Fibroblast of the aortic adventitia (primary cell): ENCODE measurements at regions not wholly inside any gene's neighbourhood (a gene's known extent, or its start where the extent isn't known, plus 50 kb on each side); places are given as distances from the start of the nearest gene placed in this dataset.

ENCODE experiments used
- DNase-seq: peaks from one replicate; pipeline ENCODE4 v3.0.0-alpha.2; 2010; ENCODE audit warnings: low read depth
- H3K4me3 ChIP-seq: 2 replicates; pipeline ENCODE4 v1.5.1; 2011; ENCODE audit warnings: low read depth, mild to moderate bottlenecking, control low read depth, low read length, moderate library complexity
- CTCF ChIP-seq: IDR thresholded peaks from 2 replicates; pipeline ENCODE4 v1.5.1; 2011; ENCODE audit warnings: mild to moderate bottlenecking, low read length, control low read depth, inconsistent platforms; ENCODE audit not compliant: insufficient read depth

- H3K4me3 ChIP-seq = no peak overlapping the region
- TF ChIP-seq CTCF = no peak
- no peak for DNase-seq
Measured at GRCh38 chr2:205892251-205892655, 193.7 kb downstream of the INO80D start.

GRCh38 chr2:205889114-205889513 is 196.9 kb downstream of the INO80D start:
- TF ChIP-seq CTCF = no peak
- H3K4me3 ChIP-seq = no peak overlapping the region
- DNase-seq = no peak

- TF ChIP-seq CTCF = no peak
- no peak overlapping the region for H3K4me3 ChIP-seq
Measured at GRCh38 chr2:205887637-205888036, 198.3 kb downstream of the INO80D start.

GRCh38 chr2:205885492-205886099 is 200.4 kb downstream of the INO80D start:
- peak; percentile 70 for DNase-seq
- TF ChIP-seq CTCF = peak; percentile 83
- H3K4me3 ChIP-seq = no peak overlapping the region

More at GRCh38 chr2:205887637-205888036, 198.3 kb downstream of the INO80D start:
- DNase-seq = no peak

- TF ChIP-seq CTCF = no peak
- no peak overlapping the region for H3K4me3 ChIP-seq
- DNase-seq = no peak
Measured at GRCh38 chr2:205883965-205884364, 201.7 kb downstream of the NRP2 start.

GRCh38 chr2:205882806-205883425 is 200.6 kb downstream of the NRP2 start:
- H3K4me3 ChIP-seq = no peak overlapping the region
- no peak for TF ChIP-seq CTCF
- no peak for DNase-seq
